ENCODE measurements at regions not wholly inside any gene's neighbourhood (a gene's known extent, or its start where the extent isn't known, plus 50 kb on each side); places are given as distances from the start of the nearest gene placed in this dataset.

GRCh38 chr13:31978021-31978420, 53.6 kb upstream of the FRY start:
- no peak for TF ChIP-seq CTCF (IDR thresholded peaks at IDR 0.05; ENCODE audit: low read depth, low read length, missing control alignments)
- H3K4me3 ChIP-seq (ENCODE audit: low read depth, low read length): no peak overlapping the region
- no peak for DNase-seq (ENCODE audit: low read depth)

GRCh38 chr13:31980830-31981229, 50.7 kb upstream of the FRY start:
- no peak overlapping the region for H3K4me3 ChIP-seq (ENCODE audit: low read depth, low read length)
- no peak for DNase-seq (ENCODE audit: low read depth)

More at GRCh38 chr13:31980830-31981229, 50.7 kb upstream of the FRY start:
- TF ChIP-seq CTCF (IDR thresholded peaks at IDR 0.05; ENCODE audit: low read depth, low read length, missing control alignments): no peak
